SJCRH30 (cell line): ENCODE measurements at regions not wholly inside any gene's neighbourhood (a gene's known extent, or its start where the extent isn't known, plus 50 kb on each side); places are given as distances from the start of the nearest gene placed in this dataset.

Experiments used
- DNase-seq, 2 experiments: peaks; one replicate each; pipeline ENCODE4 v3.0.0-alpha.2; 2015 to 2020
- H3K27ac ChIP-seq: fragments of 250-450 bp; sonication (Bioruptor Pico); 2 replicates; pipeline ENCODE4 v1.5.1; 2020; ENCODE audit warnings: mild to moderate bottlenecking, moderate library complexity
- H3K27me3 ChIP-seq: fragments of 250-450 bp; sonication (Bioruptor Pico); 2 replicates; pipeline ENCODE4 v1.5.1; 2020; ENCODE audit warnings: mild to moderate bottlenecking, moderate library complexity
- H3K36me3 ChIP-seq: fragments of 250-450 bp; sonication (Bioruptor Pico); 2 replicates; pipeline ENCODE4 v1.5.1; 2020; ENCODE audit warnings: mild to moderate bottlenecking, moderate library complexity
- H3K4me1 ChIP-seq: fragments of 250-450 bp; sonication (Bioruptor Pico); 2 replicates; pipeline ENCODE4 v1.5.1; 2020; ENCODE audit warnings: mild to moderate bottlenecking, moderate library complexity
- H3K4me3 ChIP-seq: fragments of 250-450 bp; sonication (Bioruptor Pico); 2 replicates; pipeline ENCODE4 v1.5.1; 2020; ENCODE audit warnings: mild to moderate bottlenecking, moderate library complexity
- H3K9me3 ChIP-seq: fragments of 250-450 bp; sonication (Bioruptor Pico); replicated peaks from 2 replicates; pipeline ENCODE4 v1.5.1; 2020; ENCODE audit warnings: mild to moderate bottlenecking, moderate library complexity

- no peak overlapping the region for H3K4me3 ChIP-seq
- H3K9me3 ChIP-seq, result no peaks in the 10 kb centered on the region
- no peak overlapping the region for H3K27ac ChIP-seq
- H3K27me3 ChIP-seq, result no peaks in the 10 kb centered on the region
- no peaks in the 10 kb centered on the region for H3K4me1 ChIP-seq
- no peak for DNase-seq
- H3K36me3 ChIP-seq, result no peaks in the 10 kb centered on the region
These were observed 137.0 kb downstream of the PLPP3 start for GRCh38 chr1:56442290-56442877.

GRCh38 chr1:56441601-56442000 is 137.8 kb downstream of the PLPP3 start:
- Histone ChIP-seq H3K36me3 (no peaks in the 10 kb centered on the region), H3K4me3 (no peak overlapping the region), H3K27me3 (no peaks in the 10 kb centered on the region), H3K27ac (no peak overlapping the region), H3K9me3 (no peaks in the 10 kb centered on the region), H3K4me1 (no peaks in the 10 kb centered on the region)
- no peak for DNase-seq

DNA sequence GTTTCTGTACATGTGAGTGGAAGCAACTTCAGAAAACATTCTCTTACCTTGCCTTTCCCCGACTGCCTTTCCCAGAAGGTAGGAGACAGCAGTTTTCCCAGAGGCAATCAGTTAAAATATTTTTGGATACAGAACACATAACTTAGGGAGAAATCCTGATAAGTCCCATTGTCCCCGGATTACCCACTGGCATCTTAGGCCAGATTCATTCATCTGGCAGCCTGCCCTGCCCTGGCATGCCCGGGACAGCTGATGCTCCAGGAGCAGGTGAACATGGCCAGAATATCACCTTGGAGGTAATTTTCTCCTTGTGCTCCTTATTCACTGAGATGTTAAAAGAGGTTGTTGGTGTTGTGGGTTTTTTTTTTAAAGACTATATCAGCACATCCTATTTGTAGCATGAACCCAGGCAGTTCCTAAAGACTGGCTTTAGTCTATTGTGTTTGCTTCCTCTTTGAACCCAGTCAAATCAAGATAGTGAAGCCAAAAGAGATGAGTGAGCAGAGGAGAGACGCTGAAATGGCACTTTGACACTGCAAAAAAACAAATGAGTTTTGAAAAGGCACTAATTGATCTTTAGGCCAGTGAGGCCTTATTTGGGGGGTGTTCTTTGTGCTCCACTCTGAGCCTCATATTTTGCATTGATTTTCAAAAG is 139.6 kb downstream of the PLPP3 start:
- H3K4me1 ChIP-seq, result no peaks in the 10 kb centered on the region
- no peaks in the 10 kb centered on the region for H3K9me3 ChIP-seq
- H3K27ac ChIP-seq, result no peak overlapping the region
- H3K27me3 ChIP-seq, result no peaks in the 10 kb centered on the region
- no peak overlapping the region for H3K4me3 ChIP-seq
- no peaks in the 10 kb centered on the region for H3K36me3 ChIP-seq
- no peak for DNase-seq

DNA sequence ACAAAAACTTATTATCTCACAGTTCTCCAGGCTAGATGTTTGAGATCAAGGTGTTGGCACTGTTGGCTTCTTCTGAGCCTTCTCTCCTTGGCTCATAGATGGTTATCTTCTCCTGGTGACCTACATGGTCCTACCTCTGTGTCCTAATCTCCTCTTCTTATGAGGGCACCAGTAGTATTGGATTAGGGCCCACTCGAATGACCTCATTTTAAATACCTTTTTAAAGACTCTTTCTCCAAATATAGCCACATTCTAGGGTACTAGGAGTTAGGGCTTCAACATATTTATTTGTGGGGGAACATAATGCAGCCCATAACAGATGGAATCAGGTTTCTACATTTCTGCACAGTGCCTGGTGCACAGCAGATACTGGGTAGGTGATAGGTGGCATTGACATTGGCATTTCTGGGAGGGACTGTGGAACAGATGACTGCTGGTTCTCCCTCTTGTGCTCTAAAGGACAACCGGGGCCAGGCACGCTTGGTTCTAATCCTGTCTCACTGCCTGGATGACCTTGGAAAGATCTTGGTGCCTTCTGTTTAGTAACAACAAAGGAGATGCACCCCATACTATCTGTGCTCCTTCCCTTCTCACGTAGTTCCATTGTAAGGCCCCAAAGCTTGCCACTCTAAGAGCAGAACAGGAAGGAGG is 140.3 kb downstream of the PLPP3 start:
- Histone ChIP-seq H3K4me3 (no peak overlapping the region), H3K27ac (no peak overlapping the region), H3K36me3 (no peaks in the 10 kb centered on the region), H3K27me3 (0 out of 2 replicates have a peak, but pooled peaks cover 3% of the 10 kb centered on the region), H3K4me1 (no peaks in the 10 kb centered on the region), H3K9me3 (no peaks in the 10 kb centered on the region)
- DNase-seq, result no peak

DNA sequence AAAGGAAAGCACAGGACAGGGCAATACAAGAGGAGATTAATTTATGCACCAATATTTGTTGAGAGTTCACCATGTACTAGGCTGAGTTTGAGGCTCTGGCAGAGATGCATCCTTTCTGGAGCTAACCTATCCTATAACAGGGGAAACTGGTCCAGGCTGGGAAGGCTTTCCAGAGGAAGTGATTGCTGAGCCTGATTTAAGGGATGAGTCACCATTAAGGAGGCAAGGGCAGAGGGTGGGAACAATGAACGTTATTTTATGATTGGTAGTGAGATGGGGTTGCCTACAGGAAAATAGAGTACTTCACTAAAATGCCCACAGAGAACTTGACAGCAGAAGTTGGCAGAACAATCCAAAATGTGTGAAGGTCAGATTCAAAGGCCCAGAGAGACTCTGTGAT is 141.4 kb downstream of the PLPP3 start:
- Histone ChIP-seq H3K36me3 (no peaks in the 10 kb centered on the region), H3K27me3 (0 out of 2 replicates have a peak, but pooled peaks cover 7% of the 10 kb centered on the region), H3K4me1 (no peaks in the 10 kb centered on the region), H3K9me3 (no peaks in the 10 kb centered on the region), H3K27ac (no peak overlapping the region), H3K4me3 (no peak overlapping the region)
- DNase-seq, result no peak

DNA sequence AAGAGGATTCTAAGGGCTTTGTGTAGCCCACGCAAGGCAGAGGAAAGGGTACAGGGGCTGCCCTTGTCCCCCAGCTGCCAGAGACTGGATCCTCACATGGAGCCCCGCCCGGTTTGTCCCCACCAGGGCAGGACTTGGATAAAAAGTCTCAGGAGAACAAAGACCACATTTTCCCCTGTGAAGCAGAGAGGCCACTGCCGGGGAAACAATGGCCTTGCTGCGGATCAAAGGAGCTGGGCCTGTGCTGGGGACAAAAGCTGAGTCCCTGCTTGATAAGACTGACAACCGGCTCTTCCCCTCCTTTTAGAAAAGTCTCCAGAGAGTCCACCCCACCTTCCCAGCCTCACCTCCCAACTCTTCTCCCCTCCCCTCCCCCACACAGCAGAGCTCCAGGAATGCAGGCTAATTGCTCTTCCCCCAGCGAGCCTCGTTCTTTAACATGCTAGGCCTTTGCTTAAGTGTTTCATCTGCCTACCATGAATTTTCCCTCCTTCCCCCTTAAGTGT is 142.4 kb downstream of the PLPP3 start:
- Histone ChIP-seq H3K27ac (no peak overlapping the region), H3K4me3 (no peak overlapping the region)

DNA sequence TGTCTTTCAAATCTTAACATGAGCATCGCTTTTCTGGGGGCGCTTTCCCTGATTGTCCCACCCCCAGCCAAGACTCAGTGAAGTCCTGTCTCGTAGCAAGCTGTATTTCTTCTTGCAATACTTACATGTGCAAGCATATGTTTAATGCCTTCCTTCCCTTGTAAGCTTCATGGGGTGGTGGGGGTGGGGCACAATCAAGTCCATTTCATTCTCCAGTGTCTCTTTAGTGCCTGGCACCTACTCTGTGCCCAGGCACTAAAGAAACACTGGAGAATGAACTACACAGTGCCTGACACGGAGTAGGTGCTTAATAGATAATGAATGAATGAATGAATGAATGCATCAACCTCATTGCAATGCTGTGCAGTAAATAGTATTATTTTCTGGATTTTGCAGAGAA is 143.1 kb downstream of the PLPP3 start:
- H3K4me3 ChIP-seq, result no peak overlapping the region
- 0 out of 2 replicates have a peak, but pooled peaks cover 7% of the 10 kb centered on the region for H3K27me3 ChIP-seq
- no peaks in the 10 kb centered on the region for H3K9me3 ChIP-seq
- H3K36me3 ChIP-seq, result no peaks in the 10 kb centered on the region
- DNase-seq, result no peak
- H3K27ac ChIP-seq, result no peak overlapping the region
- no peaks in the 10 kb centered on the region for H3K4me1 ChIP-seq

More for the DNA sequence above, 142.4 kb downstream of the PLPP3 start:
- Histone ChIP-seq H3K36me3 (no peaks in the 10 kb centered on the region), H3K9me3 (no peaks in the 10 kb centered on the region), H3K4me1 (no peaks in the 10 kb centered on the region), H3K27me3 (0 out of 2 replicates have a peak, but pooled peaks cover 7% of the 10 kb centered on the region)
- no peak for DNase-seq

DNA sequence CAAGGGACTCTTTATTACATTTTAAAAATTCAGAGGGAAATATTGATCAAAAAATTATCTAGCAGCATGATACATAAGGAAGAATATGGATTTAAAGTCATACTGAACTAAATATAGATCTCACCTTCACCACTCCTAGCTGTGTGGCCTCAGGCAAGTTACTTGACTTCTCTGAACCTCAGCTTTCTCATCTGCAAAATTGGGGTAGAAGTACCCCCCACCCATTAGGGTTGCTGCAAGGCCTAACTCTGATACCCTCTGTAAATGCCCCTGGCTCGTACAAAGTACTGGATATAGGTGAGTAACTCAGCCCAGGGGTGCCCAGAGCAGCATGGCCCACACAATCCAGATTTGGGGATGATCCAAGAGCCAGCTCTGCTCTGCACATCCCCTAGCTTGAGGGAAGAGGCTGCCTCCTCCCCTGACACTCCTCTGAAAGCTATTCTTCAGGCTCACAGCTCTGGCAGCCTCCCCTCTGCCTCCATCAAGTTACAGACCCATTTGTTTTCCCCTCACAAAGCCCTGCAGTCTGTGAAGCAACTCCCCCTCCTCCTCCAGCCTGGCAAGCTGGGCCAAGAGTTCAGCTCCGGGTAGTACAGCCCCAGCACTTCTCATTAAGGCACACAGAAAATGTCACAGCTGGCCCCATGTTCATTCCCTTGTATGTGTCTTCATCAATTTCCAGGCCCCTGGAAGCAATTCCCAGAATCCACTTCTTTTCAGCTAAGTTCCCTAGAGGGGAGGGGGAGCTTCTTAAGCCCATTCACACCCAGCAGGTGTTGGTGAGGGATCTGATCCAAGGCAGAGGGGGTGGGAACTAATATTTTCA is 143.7 kb downstream of the PLPP3 start:
- no peak overlapping the region for H3K27ac ChIP-seq

DNA sequence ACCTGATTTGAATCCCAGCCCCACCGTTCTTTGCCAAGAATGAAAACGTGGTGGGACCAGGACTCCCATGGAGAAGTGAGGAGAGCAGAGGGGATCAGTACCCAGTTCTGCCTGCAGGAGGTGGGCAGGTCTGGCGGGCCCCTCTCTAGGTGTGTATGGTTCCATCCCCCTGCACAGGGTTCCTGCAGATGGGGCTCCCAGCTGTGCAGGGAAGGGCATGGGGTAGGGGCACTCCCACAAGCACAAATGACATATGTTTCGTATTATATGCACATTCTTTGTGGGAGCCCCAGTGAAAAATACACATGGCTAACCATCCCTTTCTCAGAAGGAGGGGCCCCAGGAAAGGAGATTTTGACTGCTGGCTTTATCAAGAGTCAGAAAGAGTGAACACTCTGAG is 144.6 kb downstream of the PLPP3 start:
- H3K4me1 ChIP-seq, result no peaks in the 10 kb centered on the region
- H3K27me3 ChIP-seq, result 0 out of 2 replicates have a peak, but pooled peaks cover 7% of the 10 kb centered on the region
- no peak overlapping the region for H3K4me3 ChIP-seq
- no peak for DNase-seq
- H3K9me3 ChIP-seq, result no peaks in the 10 kb centered on the region
- H3K36me3 ChIP-seq, result no peaks in the 10 kb centered on the region
- H3K27ac ChIP-seq, result no peak overlapping the region

More for the DNA sequence above, 143.7 kb downstream of the PLPP3 start:
- Histone ChIP-seq H3K27me3 (0 out of 2 replicates have a peak, but pooled peaks cover 7% of the 10 kb centered on the region), H3K4me1 (no peaks in the 10 kb centered on the region), H3K4me3 (no peak overlapping the region), H3K36me3 (no peaks in the 10 kb centered on the region), H3K9me3 (no peaks in the 10 kb centered on the region)
- DNase-seq, result no peak

DNA sequence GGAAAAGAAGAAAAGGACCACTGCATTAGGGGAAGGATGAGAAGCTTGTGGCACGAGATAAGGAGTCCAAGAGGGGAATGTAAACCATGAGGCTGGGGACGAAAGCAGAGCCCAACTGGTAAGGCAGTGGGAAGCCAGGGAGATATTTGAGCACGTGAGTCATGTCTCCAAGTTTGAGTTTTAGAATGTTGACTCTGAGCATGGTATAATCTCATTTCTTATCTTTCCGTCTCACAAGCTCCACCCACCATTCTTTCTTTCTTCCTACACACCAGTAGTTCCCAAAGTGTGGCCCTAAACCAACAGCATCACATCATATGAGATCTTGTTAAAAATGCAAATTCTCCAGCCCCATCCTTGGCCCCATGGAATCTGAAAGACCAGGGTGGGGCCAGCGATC is 145.3 kb downstream of the PLPP3 start:
- Histone ChIP-seq H3K9me3 (no peaks in the 10 kb centered on the region), H3K27me3 (0 out of 2 replicates have a peak, but pooled peaks cover 7% of the 10 kb centered on the region), H3K36me3 (no peaks in the 10 kb centered on the region), H3K4me3 (no peak overlapping the region), H3K4me1 (no peaks in the 10 kb centered on the region), H3K27ac (no peak overlapping the region)
- DNase-seq, result no peak

- Histone ChIP-seq H3K9me3 (no peaks in the 10 kb centered on the region), H3K36me3 (no peaks in the 10 kb centered on the region), H3K4me3 (no peak overlapping the region), H3K4me1 (no peaks in the 10 kb centered on the region), H3K27ac (no peak overlapping the region), H3K27me3 (0 out of 2 replicates have a peak, but pooled peaks cover 7% of the 10 kb centered on the region)
- no peak for DNase-seq
These were observed 146.2 kb downstream of the PLPP3 start for GRCh38 chr1:56433056-56433577.

GRCh38 chr1:56432166-56432971 is 147.0 kb downstream of the PLPP3 start:
- H3K27me3 ChIP-seq, result 0 out of 2 replicates have a peak, but pooled peaks cover 7% of the 10 kb centered on the region
- H3K4me3 ChIP-seq, result no peak overlapping the region
- H3K9me3 ChIP-seq, result no peaks in the 10 kb centered on the region
- no peaks in the 10 kb centered on the region for H3K4me1 ChIP-seq
- no peak overlapping the region for H3K27ac ChIP-seq
- DNase-seq, result no peak
- no peaks in the 10 kb centered on the region for H3K36me3 ChIP-seq

GRCh38 chr1:56430141-56430839 is 149.1 kb downstream of the PLPP3 start:
- Histone ChIP-seq H3K36me3 (no peaks in the 10 kb centered on the region), H3K4me3 (no peak overlapping the region), H3K4me1 (no peaks in the 10 kb centered on the region), H3K27me3 (0 out of 2 replicates have a peak, but pooled peaks cover 7% of the 10 kb centered on the region), H3K27ac (no peak overlapping the region), H3K9me3 (no peaks in the 10 kb centered on the region)
- DNase-seq, result no peak
